Esophagus (tissue), 2 donors: ENCODE measurements at regions not wholly inside any gene's neighbourhood (a gene's known extent, or its start where the extent isn't known, plus 50 kb on each side); places are given as distances from the start of the nearest gene placed in this dataset.

Source experiments
- H3K27ac ChIP-seq, 2 donors: one replicate each; pipeline ENCODE4 v1.5.1; 2013; ENCODE audit warnings: low read depth in 2 of 2, mild to moderate bottlenecking in 2 of 2, inconsistent platforms in 1 of 2, low read length in 1 of 2, moderate library complexity in 1 of 2
- H3K27me3 ChIP-seq, 2 donors: one replicate each; pipeline ENCODE4 v1.6.1; 2013; ENCODE audit warnings: low read length in 2 of 2, control low read depth in 1 of 2, mild to moderate bottlenecking in 1 of 2; ENCODE audit not compliant: insufficient read depth in 2 of 2, control insufficient read depth in 1 of 2
- H3K36me3 ChIP-seq, 2 donors: one replicate each; pipeline ENCODE4 v1.6.1; 2013; ENCODE audit warnings: low read length in 1 of 2; ENCODE audit not compliant: control insufficient read depth in 2 of 2, insufficient read depth in 2 of 2
- H3K4me1 ChIP-seq, 2 donors: one replicate each; pipeline ENCODE4 v1.6.1; 2013; ENCODE audit warnings: low read length in 1 of 2; ENCODE audit not compliant: control insufficient read depth in 2 of 2, insufficient read depth in 2 of 2
- H3K4me3 ChIP-seq, 2 donors: one replicate each; pipeline ENCODE4 v1.5.1; 2013; ENCODE audit warnings: low read length in 2 of 2, mild to moderate bottlenecking in 2 of 2, low read depth in 1 of 2, moderate library complexity in 1 of 2
- H3K9me3 ChIP-seq, 2 donors: one replicate each; pipeline ENCODE4 v1.6.1; 2013; ENCODE audit warnings: mild to moderate bottlenecking in 2 of 2, low read depth in 1 of 2, low read length in 1 of 2, moderate library complexity in 1 of 2; ENCODE audit not compliant: control insufficient read depth in 2 of 2, insufficient read depth in 1 of 2
- WGBS, 2 donors: extraction: QIAGEN DNeasy Blood & Tissue Kit; methylation state at CpG; one replicate each; pipeline ENCODE4 v1.1.7; 2013; 5-methylcytosine and 5-hydroxymethylcytosine counted together
- donor health status: healthy with polysubstance abuse.
- donor health status: Bipolar disorder and iron deficiency.

DNA sequence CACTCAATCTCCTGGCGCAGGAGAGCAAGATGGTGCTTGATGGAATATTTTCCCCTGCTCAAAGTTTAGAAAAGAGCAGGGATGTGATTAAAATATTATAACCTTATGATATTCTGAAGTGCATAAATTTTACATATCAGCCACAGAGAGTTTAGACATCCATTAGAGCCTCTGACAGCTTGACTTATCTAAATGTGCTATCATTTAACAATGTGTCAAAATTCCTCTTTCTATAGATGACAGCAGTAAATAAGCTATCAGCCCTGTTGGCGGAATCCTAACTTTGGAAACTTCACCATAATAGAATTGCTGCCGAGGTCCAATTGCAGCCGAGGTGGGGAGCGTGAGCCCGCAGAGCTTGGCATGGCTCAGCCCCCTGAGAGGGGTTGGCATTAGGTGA, 117.7 kb upstream of the MYL2 start:
- WGBS, 2 donors = 71 to 80% methylated on average over 6 of the region's 6 CpGs
- no peak overlapping the region for H3K4me3 ChIP-seq
- peaks cover 5 to 24% of the 10 kb centered on the region in 2 donors for H3K27me3 ChIP-seq
- H3K27ac ChIP-seq = no peak overlapping the region
- H3K9me3 ChIP-seq = no peaks in the 10 kb centered on the region
- peaks cover 0 to 10% of the 10 kb centered on the region in 2 donors for H3K4me1 ChIP-seq
- H3K36me3 ChIP-seq = no peaks in the 10 kb centered on the region

- WGBS, 2 donors = 25 to 47% methylated on average over 23 of the region's 23 CpGs
- no peak overlapping the region for H3K4me3 ChIP-seq
- no peaks in the 10 kb centered on the region for H3K9me3 ChIP-seq
- H3K27me3 ChIP-seq = peaks cover 5 to 30% of the 10 kb centered on the region in 2 donors
- no peak overlapping the region for H3K27ac ChIP-seq
- peaks cover 0 to 10% of the 10 kb centered on the region in 2 donors for H3K4me1 ChIP-seq
- no peaks in the 10 kb centered on the region for H3K36me3 ChIP-seq
Measured at GRCh38 chr12:111037047-111037446, 116.7 kb upstream of the MYL2 start.

DNA sequence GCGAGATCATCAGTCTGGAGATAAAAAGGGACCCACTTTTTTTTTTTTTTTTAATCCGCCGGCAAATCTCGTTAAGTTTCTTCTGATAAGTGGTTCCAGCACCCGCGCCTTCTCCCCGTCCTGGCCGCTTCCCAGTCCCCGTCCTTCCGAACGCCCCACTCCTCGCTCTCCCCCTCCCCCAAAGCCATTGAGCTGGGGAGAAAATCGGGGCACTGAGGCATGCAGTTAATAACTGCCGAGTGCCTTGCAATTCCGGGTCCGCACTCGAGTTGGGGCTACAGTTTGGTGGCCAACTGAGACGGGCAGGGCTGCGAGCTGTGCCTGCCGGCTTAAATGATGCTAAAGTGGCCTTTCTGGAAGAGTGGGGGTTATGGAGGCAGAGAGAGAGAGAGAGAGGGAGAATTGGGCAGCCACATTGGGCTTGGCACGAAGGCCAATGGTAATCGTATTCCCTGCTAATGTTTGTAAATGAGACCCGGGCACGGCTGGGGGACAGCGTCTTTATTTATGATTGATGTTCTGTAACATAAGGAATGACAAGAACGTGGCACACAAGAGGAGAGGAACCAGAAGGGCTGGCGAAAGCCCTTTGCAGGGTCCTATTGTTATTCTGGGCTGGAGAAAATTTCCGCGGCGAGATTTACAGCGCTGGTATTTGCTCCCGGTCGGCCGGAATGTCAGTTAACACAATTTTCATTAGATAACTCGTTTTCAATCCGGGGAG, 115.4 kb upstream of the MYL2 start:
- peaks cover 5 to 32% of the 10 kb centered on the region in 2 donors for H3K27me3 ChIP-seq

DNA sequence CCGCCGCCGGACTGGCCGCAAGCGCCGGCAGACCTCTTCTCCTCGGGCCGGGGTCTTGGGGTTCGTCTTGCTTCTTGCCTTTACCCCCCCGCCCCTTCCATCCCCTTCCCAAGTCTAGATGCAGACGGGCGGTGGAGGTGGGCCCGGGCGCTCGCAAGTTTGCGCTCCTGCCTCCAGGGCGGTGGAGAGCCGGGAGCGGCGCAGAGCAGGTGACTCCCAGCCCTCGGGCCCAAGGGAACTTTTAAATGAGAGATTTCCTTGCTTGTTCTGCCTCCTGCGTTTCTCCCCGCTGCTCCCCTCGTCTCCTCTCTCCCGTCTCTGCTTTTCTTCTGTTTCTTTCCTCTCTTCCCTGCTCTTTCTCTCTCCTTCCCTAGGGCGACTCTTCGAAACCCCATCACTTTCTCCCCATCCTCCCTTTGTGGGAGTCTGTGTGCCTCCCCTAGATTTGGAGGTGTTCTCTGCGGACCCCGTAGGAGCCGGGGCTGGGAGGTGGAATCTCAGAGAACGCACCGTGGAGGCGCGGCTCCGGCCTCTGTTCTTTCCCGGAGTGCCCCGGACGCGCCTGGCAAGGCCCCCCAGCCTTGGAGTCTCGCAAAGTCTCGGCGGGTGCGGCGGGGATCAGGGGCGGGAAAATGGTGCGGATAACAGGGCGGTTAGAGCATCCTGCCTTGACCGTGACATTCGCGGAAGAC, 114.7 kb upstream of the MYL2 start:
- H3K27me3 ChIP-seq = peaks cover 6 to 32% of the 10 kb centered on the region in 2 donors
- H3K4me1 ChIP-seq = peaks cover 0 to 10% of the 10 kb centered on the region in 2 donors
- WGBS, 2 donors = 1 to 3% methylated on average over 47 to 50 of the region's 50 CpGs
- H3K36me3 ChIP-seq = no peaks in the 10 kb centered on the region
- no peaks in the 10 kb centered on the region for H3K9me3 ChIP-seq
- no peak overlapping the region for H3K27ac ChIP-seq
- no peak overlapping the region for H3K4me3 ChIP-seq

More for the DNA sequence above, 115.4 kb upstream of the MYL2 start:
- Histone ChIP-seq H3K9me3 (no peaks in the 10 kb centered on the region), H3K4me3 (no peak overlapping the region), H3K4me1 (peaks cover 0 to 10% of the 10 kb centered on the region in 2 donors), H3K27ac (no peak overlapping the region), H3K36me3 (no peaks in the 10 kb centered on the region)
- 3% methylated on average over 36 of the region's 36 CpGs for WGBS, 2 donors

DNA sequence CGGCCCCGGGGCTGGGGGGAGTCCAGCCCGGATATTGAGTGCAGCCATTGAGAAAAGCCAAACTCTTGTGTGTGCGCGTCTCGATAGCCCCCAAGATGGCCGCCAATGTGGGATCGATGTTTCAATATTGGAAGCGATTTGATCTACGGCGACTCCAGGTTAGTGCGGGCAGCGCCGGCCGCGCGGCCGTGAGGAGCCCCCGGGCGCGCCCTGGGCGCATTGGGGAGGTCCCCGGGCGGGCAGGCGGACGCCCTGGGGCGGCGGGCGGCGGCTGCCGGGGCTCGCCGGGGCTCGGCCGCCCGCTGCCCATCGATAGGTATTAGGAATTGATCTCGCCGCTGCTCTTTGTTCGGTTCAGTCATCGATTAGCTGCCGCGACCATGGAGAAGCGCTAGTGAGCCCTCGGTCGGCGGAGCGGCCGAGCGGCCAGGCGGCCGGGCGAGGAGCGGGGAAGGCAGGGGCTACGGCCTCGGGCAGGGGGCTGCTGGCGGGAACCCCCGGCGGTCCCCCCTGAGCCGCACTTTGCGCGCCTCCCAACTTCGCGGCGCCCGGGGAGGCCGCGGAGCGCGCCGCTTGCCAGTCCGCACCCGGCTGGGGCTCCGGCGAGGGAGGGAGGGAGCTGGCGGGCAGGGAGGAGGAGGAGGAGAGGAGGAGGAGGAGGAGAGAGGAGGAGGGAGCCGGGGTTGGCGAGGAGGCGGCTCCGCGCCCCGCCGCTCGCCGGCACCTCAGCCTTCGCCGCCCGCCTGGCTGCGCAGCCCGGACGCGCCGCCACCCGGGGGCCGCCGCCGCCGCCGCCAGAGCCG, 113.9 kb upstream of the MYL2 start, which contains the start of gene CUX2:
CUX2 (plus strand) TSS at position 83 of the 803 bp plus-strand sequence.
- no peak within 1 kb of the TSS for H3K27ac ChIP-seq
- peak within 1 kb of the TSS in 1 of 2 donors; percentile 19 for H3K4me3 ChIP-seq
- WGBS, 2 donors = 1% methylated on average over 76 to 100 of the region's 100 CpGs
- H3K36me3 ChIP-seq = no peaks in the 10 kb centered on the region
- peaks cover 0 to 10% of the 10 kb centered on the region in 2 donors for H3K4me1 ChIP-seq
- H3K9me3 ChIP-seq = no peaks in the 10 kb centered on the region
- H3K27me3 ChIP-seq = peaks cover 10 to 32% of the 10 kb centered on the region in 2 donors

DNA sequence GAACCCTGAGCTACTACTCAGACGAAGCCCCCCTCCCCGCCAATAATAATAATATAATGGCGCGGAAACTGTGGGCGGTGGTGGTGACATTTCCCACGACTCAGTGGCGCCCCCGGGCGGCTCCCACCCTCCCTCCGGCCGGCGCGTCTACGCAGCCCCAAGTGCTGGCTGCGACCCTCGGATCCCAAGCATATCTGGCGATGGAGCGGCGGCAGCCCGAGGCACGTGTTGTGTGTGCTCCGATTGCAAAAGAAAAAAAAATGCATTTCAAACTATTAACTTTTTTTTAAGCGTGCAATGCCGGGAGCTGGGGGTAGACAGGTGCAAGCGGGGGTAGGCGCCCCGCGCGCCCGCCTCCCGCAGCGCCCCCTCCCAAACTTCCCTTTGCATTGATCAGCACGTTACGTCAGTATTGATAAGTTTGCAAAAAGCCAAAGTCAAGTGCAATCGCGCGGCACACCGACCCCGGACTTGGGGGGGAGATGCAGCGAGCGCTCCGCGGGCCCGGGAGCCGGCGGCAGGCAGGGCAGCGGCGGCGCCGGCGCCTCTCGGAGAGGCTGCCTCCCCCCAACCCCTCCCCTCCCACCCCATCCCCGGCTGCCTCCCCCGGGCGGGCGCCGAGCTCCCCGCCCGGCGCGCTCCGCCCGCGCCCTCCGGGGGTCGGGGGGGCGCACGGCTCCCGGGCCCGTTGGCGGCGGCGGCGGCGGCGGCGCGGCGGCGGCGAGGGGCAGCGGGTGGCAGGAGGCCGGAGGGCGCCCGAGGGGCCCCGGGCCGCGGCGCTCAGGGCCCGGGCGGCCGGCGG, 113.1 kb upstream of the MYL2 start:
- H3K4me1 ChIP-seq = peaks cover 0 to 10% of the 10 kb centered on the region in 2 donors
- peaks cover 10 to 32% of the 10 kb centered on the region in 2 donors for H3K27me3 ChIP-seq
- WGBS, 2 donors = 2% methylated on average over 90 to 93 of the region's 93 CpGs
- peak overlapping the region in 1 of 2 donors; percentile 19 for H3K4me3 ChIP-seq
- H3K36me3 ChIP-seq = no peaks in the 10 kb centered on the region
- no peaks in the 10 kb centered on the region for H3K9me3 ChIP-seq
- no peak overlapping the region for H3K27ac ChIP-seq

DNA sequence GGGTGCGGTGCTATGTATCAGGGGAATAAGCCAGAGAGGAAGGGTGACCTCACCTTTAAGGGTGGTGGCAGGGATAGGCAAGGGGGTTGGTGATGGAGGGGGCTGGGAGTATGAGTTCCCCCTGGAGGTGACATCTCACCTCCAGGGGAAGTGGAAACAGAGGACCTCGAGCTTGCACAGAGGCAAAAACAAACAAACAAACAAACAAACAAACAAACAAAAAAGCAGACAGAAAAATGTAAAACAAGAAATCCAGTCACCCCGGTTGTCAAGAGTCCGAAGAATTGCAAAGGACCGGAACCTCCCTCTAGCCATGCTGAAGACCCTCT, 112.2 kb upstream of the MYL2 start:
- Histone ChIP-seq H3K4me3 (no peak overlapping the region), H3K27me3 (peaks cover 10 to 32% of the 10 kb centered on the region in 2 donors), H3K9me3 (no peaks in the 10 kb centered on the region), H3K36me3 (no peaks in the 10 kb centered on the region), H3K27ac (no peak overlapping the region), H3K4me1 (peaks cover 0 to 10% of the 10 kb centered on the region in 2 donors)
- WGBS, 2 donors = 34 to 35% methylated on average over 5 of the region's 5 CpGs

DNA sequence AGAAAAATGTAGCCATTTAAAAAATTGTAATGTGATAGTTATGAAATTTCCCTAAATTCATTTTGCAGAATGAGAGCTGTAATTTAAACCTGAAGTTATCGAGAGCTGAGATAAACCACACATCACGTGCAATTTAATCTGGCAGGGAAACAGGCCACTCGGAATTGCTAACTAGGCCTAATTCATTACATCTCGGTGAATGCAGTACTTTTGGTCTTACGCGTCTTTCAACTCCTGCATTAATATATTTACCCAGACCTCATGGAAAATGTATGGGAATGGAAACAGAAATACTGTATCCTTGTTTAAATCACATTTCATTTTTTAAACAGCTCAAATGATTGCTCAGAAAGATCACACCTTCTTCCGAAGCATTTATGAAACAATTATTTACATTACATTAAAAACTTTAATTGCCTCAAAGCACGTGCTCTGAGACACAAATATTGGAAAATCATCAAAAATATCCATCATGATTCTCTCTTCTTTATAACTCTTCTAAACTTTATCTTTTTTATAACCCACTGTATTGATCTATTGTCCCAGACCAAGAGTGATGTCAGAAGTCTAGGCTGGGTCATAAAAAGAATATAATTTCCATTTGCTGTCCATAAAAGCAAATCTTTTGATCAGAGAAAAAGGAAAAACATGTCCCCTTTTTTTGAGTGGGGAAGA, 111.7 kb upstream of the MYL2 start:
- H3K36me3 ChIP-seq = no peaks in the 10 kb centered on the region
- peaks cover 0 to 10% of the 10 kb centered on the region in 2 donors for H3K4me1 ChIP-seq
- no peaks in the 10 kb centered on the region for H3K9me3 ChIP-seq
- H3K27me3 ChIP-seq = peaks cover 10 to 30% of the 10 kb centered on the region in 2 donors
- WGBS, 2 donors = 82 to 84% methylated on average over 8 of the region's 8 CpGs
- H3K4me3 ChIP-seq = no peak overlapping the region
- no peak overlapping the region for H3K27ac ChIP-seq
